ENCODE measurements at regions not wholly inside any gene's neighbourhood (a gene's known extent, or its start where the extent isn't known, plus 50 kb on each side); places are given as distances from the start of the nearest gene placed in this dataset.

- Mint-ChIP-seq H3K27ac (ENCODE audit: low read depth, unreplicated experiment) (no peak overlapping the region), H3K27me3 (ENCODE audit: insufficient read depth, unreplicated experiment) (no peaks in the 10 kb centered on the region), H3K36me3 (ENCODE audit: insufficient read depth, unreplicated experiment) (peaks cover 6% of the 10 kb centered on the region), H3K9me3 (ENCODE audit: unreplicated experiment) (no peaks in the 10 kb centered on the region), H3K4me3 (ENCODE audit: unreplicated experiment) (no peak overlapping the region), H3K4me1 (ENCODE audit: insufficient read depth, unreplicated experiment) (no peaks in the 10 kb centered on the region)
- TF ChIP-seq CTCF (IDR thresholded peaks at IDR 0.05; ENCODE audit: unreplicated experiment): no peak
- DNase-seq (ENCODE audit: unreplicated experiment): no peak
- CTCF ChIA-PET: no interaction called here
- BruUV-seq (replicated peaks): no TSS peak
- POLR2A ChIA-PET: interaction anchor here (0.7 kb wide), 1 partner anchor 84 kb away, joined by 4 read pairs; no protein-coding TSS in a partner anchor
- intact Hi-C loops (cut with micrococcal nuclease): no loop called here
Observed at GRCh38 chr17:68749349-68750207, 148.4 kb upstream of the FAM20A start.

- DNase-seq (ENCODE audit: unreplicated experiment): no peak
- Mint-ChIP-seq H3K4me1 (ENCODE audit: insufficient read depth, unreplicated experiment) (no peaks in the 10 kb centered on the region), H3K27ac (ENCODE audit: low read depth, unreplicated experiment) (no peak overlapping the region), H3K4me3 (ENCODE audit: unreplicated experiment) (no peak overlapping the region), H3K36me3 (ENCODE audit: insufficient read depth, unreplicated experiment) (peaks cover 6% of the 10 kb centered on the region), H3K27me3 (ENCODE audit: insufficient read depth, unreplicated experiment) (no peaks in the 10 kb centered on the region), H3K9me3 (ENCODE audit: unreplicated experiment) (no peaks in the 10 kb centered on the region)
- intact Hi-C loops (cut with micrococcal nuclease): no loop called here
- no peak for TF ChIP-seq CTCF (IDR thresholded peaks at IDR 0.05; ENCODE audit: unreplicated experiment)
- ChIA-PET POLR2A (interaction anchor here (0.8 kb wide), 1 partner anchor 40 kb away, joined by 4 read pairs; no protein-coding TSS in a partner anchor), CTCF (interaction anchor here (0.8 kb wide), 1 partner anchor 101 kb away, joined by 4 read pairs; no protein-coding TSS in a partner anchor)
- BruUV-seq (replicated peaks): no TSS peak
Observed at GRCh38 chr17:68748381-68748780, 147.2 kb upstream of the FAM20A start.

GRCh38 chr17:68740555-68741447 lies 139.6 kb upstream of the FAM20A start:
- H3K4me1 Mint-ChIP-seq (ENCODE audit: insufficient read depth, unreplicated experiment): no peaks in the 10 kb centered on the region
- no peaks in the 10 kb centered on the region for H3K9me3 Mint-ChIP-seq (ENCODE audit: unreplicated experiment)
- ChIA-PET CTCF (no interaction called here), POLR2A (no interaction called here)
- no peak overlapping the region for H3K4me3 Mint-ChIP-seq (ENCODE audit: unreplicated experiment)
- peak; percentile 11 for DNase-seq (ENCODE audit: unreplicated experiment)
- BruUV-seq (replicated peaks): no TSS peak
- TF ChIP-seq CTCF (IDR thresholded peaks at IDR 0.05; ENCODE audit: unreplicated experiment): peak; percentile 23
- no peaks in the 10 kb centered on the region for H3K36me3 Mint-ChIP-seq (ENCODE audit: insufficient read depth, unreplicated experiment)
- H3K27me3 Mint-ChIP-seq (ENCODE audit: insufficient read depth, unreplicated experiment): no peaks in the 10 kb centered on the region
- intact Hi-C loops (cut with micrococcal nuclease): no loop called here
- H3K27ac Mint-ChIP-seq (ENCODE audit: low read depth, unreplicated experiment): no peak overlapping the region

All from MCF 10A (cell line).